ENCODE measurements at regions not wholly inside any gene's neighbourhood (a gene's known extent, or its start where the extent isn't known, plus 50 kb on each side); places are given as distances from the start of the nearest gene placed in this dataset.

- TF ChIP-seq POLR2AphosphoS5 (IDR thresholded peaks at IDR 0.05) (no peak), CTCF (IDR thresholded peaks at IDR 0.05) (no peak), POLR2A (IDR thresholded peaks at IDR 0.05) (no peak)
Measured at GRCh38 chr6:93136111-93136510, 283.2 kb downstream of the EPHA7 start.

Measured in upper lobe of left lung (tissue), 4 donors.